H9 (cell line): ENCODE measurements at regions not wholly inside any gene's neighbourhood (a gene's known extent, or its start where the extent isn't known, plus 50 kb on each side); places are given as distances from the start of the nearest gene placed in this dataset.

Source experiments
- DNase-seq: peaks from one replicate; pipeline ENCODE4 v3.0.0-alpha.2; 2017
- H2AFZ ChIP-seq: one replicate; pipeline ENCODE4 v1.6.1; 2013; ENCODE audit warnings: mild to moderate bottlenecking, low read length, control low read depth, moderate library complexity
- H2AK5ac ChIP-seq: 2 replicates; pipeline ENCODE4 v1.6.1; 2013; ENCODE audit warnings: low read length, control low read depth, mixed read lengths; ENCODE audit not compliant: insufficient read length
- H2BK120ac ChIP-seq: one replicate; pipeline ENCODE4 v1.6.1; 2013; ENCODE audit warnings: low read depth, mild to moderate bottlenecking, low read length, control low read depth, inconsistent platforms; ENCODE audit not compliant: poor library complexity, severe bottlenecking
- H2BK12ac ChIP-seq: 2 replicates; pipeline ENCODE4 v1.6.1; 2013; ENCODE audit warnings: low read length, control low read depth, mixed read lengths, low read depth; ENCODE audit not compliant: insufficient read length
- H2BK15ac ChIP-seq: 2 replicates; pipeline ENCODE4 v1.6.1; 2013; ENCODE audit warnings: low read depth, low read length, control low read depth
- H2BK20ac ChIP-seq: one replicate; pipeline ENCODE4 v1.6.1; 2013; ENCODE audit warnings: low read depth, mild to moderate bottlenecking, low read length, control low read depth, inconsistent platforms; ENCODE audit not compliant: poor library complexity, severe bottlenecking
- H2BK5ac ChIP-seq: 2 replicates; pipeline ENCODE4 v1.6.1; 2013; ENCODE audit warnings: low read length, control low read depth, mixed read lengths; ENCODE audit not compliant: insufficient read length
- H3K14ac ChIP-seq: 2 replicates; pipeline ENCODE4 v1.6.1; 2013; ENCODE audit warnings: low read length, control low read depth; ENCODE audit not compliant: insufficient read depth
- H3K18ac ChIP-seq: 2 replicates; pipeline ENCODE4 v1.6.1; 2013; ENCODE audit warnings: low read depth, mild to moderate bottlenecking, mixed read lengths, low read length, control low read depth; ENCODE audit not compliant: insufficient read length
- H3K23ac ChIP-seq: 2 replicates; pipeline ENCODE4 v1.6.1; 2013; ENCODE audit warnings: low read length, control low read depth, mixed read lengths, low read depth; ENCODE audit not compliant: insufficient read length
- H3K23me2 ChIP-seq: 2 replicates; pipeline ENCODE4 v1.6.1; 2013; ENCODE audit warnings: low read depth, mild to moderate bottlenecking, mixed read lengths, low read length, control low read depth; ENCODE audit not compliant: insufficient read length, poor library complexity, severe bottlenecking
- H3K27ac ChIP-seq: 2 replicates; pipeline ENCODE4 v1.5.1; 2013; ENCODE audit warnings: low read length, control low read depth, mixed read lengths, low read depth; ENCODE audit not compliant: insufficient read length
- H3K27me3 ChIP-seq: 2 replicates; pipeline ENCODE4 v1.6.1; 2013; ENCODE audit warnings: low read length, control low read depth, inconsistent platforms; ENCODE audit not compliant: insufficient read depth
- H3K4ac ChIP-seq: 2 replicates; pipeline ENCODE4 v1.6.1; 2013; ENCODE audit warnings: low read depth, mild to moderate bottlenecking, control low read depth, inconsistent platforms, low read length, moderate library complexity
- H3K4me1 ChIP-seq: 2 replicates; pipeline ENCODE4 v1.6.1; 2013; ENCODE audit warnings: low read length, control low read depth, inconsistent platforms; ENCODE audit not compliant: insufficient read depth
- H3K4me2 ChIP-seq: 2 replicates; pipeline ENCODE4 v1.6.1; 2013; ENCODE audit warnings: low read length, control low read depth, mixed read lengths; ENCODE audit not compliant: insufficient read length, insufficient read depth
- H3K56ac ChIP-seq: 2 replicates; pipeline ENCODE4 v1.6.1; 2013; ENCODE audit warnings: low read depth, mild to moderate bottlenecking, mixed read lengths, low read length, control low read depth; ENCODE audit not compliant: insufficient read length
- H3K79me1 ChIP-seq: 2 replicates; pipeline ENCODE4 v1.6.1; 2013; ENCODE audit warnings: low read depth, mild to moderate bottlenecking, moderate library complexity, low read length, control low read depth, inconsistent platforms; ENCODE audit not compliant: insufficient read depth, poor library complexity, severe bottlenecking
- H3K79me2 ChIP-seq: 2 replicates; pipeline ENCODE4 v1.6.1; 2013; ENCODE audit warnings: low read length, control low read depth, inconsistent platforms; ENCODE audit not compliant: insufficient read depth
- H3K9ac ChIP-seq: 2 replicates; pipeline ENCODE4 v1.6.1; 2013; ENCODE audit warnings: low read length, control low read depth, mixed read lengths; ENCODE audit not compliant: insufficient read length; ENCODE audit errors: extremely low read depth
- H3K9me3 ChIP-seq: one replicate; pipeline ENCODE4 v1.6.1; 2013; ENCODE audit warnings: low read depth, low read length, inconsistent platforms; ENCODE audit not compliant: control insufficient read depth
- H3T11ph ChIP-seq: one replicate; pipeline ENCODE4 v1.6.1; 2013; ENCODE audit warnings: mild to moderate bottlenecking, low read length, control low read depth, inconsistent platforms
- H4K20me1 ChIP-seq: one replicate; pipeline ENCODE4 v1.6.1; 2013; ENCODE audit not compliant: control insufficient read depth, insufficient read length, insufficient read depth
- H4K5ac ChIP-seq: 2 replicates; pipeline ENCODE4 v1.6.1; 2013; ENCODE audit warnings: low read depth, mild to moderate bottlenecking, mixed read lengths, low read length, control low read depth; ENCODE audit not compliant: insufficient read length
- H4K8ac ChIP-seq: replicated peaks from 2 replicates; pipeline ENCODE4 v1.6.1; 2013; ENCODE audit warnings: low read length, control low read depth, mixed read lengths, low read depth; ENCODE audit not compliant: insufficient read length
- H4K91ac ChIP-seq: 2 replicates; pipeline ENCODE4 v1.6.1; 2013; ENCODE audit warnings: low read depth, mild to moderate bottlenecking, moderate library complexity, mixed read lengths, low read length, control low read depth; ENCODE audit not compliant: insufficient read length
- H3K27ac Mint-ChIP-seq, 3 experiments: 2 replicates in 2 of 3; 3 replicates in 1 of 3; pipeline ENCODE4 v1.8.0; 2020 to 2021; ENCODE audit warnings: mixed read lengths in 3 of 3, mild to moderate bottlenecking in 1 of 3, moderate library complexity in 1 of 3
- H3K27me3 Mint-ChIP-seq: 2 replicates; pipeline ENCODE4 v1.8.0; 2021; ENCODE audit warnings: low read depth, mild to moderate bottlenecking, moderate library complexity, mixed read lengths
- H3K36me3 Mint-ChIP-seq, 3 experiments: 2 replicates in 2 of 3; 3 replicates in 1 of 3; pipeline ENCODE4 v1.8.0; 2020 to 2021; ENCODE audit warnings: low read depth in 3 of 3, mixed read lengths in 3 of 3; ENCODE audit not compliant: insufficient read depth in 1 of 3
- H3K4me1 Mint-ChIP-seq, 2 experiments: 2 replicates each; pipeline ENCODE4 v1.8.0; 2020; ENCODE audit warnings: mixed read lengths in 2 of 2
- H3K4me3 Mint-ChIP-seq, 2 experiments: 2 replicates in 1 of 2; 3 replicates in 1 of 2; pipeline ENCODE4 v1.8.0; 2020 to 2021; ENCODE audit warnings: mild to moderate bottlenecking in 2 of 2, mixed read lengths in 2 of 2, moderate library complexity in 1 of 2
- H3K9me3 Mint-ChIP-seq, 2 experiments: 2 replicates in 1 of 2; 3 replicates in 1 of 2; pipeline ENCODE4 v1.8.0; 2020; ENCODE audit warnings: mild to moderate bottlenecking in 2 of 2, mixed read lengths in 2 of 2, moderate library complexity in 1 of 2
- CTCF ChIP-seq: fragments of 200-600 bp; sonication (generic); conservative IDR thresholded peaks from 3 replicates; pipeline ENCODE4 v1.8.0; 2021; ENCODE audit warnings: antibody characterized with exemption, mild to moderate bottlenecking
- WGBS: extraction: QIAGEN DNeasy Blood & Tissue Kit; methylation state at CpG from one replicate; pipeline ENCODE4 v1.1.7; 2013; ENCODE audit warnings: missing lambda C conversion rate, low lambda C conversion rate, mixed read lengths; ENCODE audit not compliant: insufficient read length; ENCODE audit errors: extremely low coverage; 5-methylcytosine and 5-hydroxymethylcytosine counted together

- WGBS: no CpG with 5 or more reads among the region's 5 CpGs
- H2BK120ac ChIP-seq: no peak overlapping the region
- Mint-ChIP-seq H3K27me3 (no peaks in the 10 kb centered on the region), H3K9me3 (no peaks in the 10 kb centered on the region), H3K36me3 (no peaks in the 10 kb centered on the region), H3K4me3 (no peak overlapping the region), H3K4me1 (peaks cover 5 to 6% of the 10 kb centered on the region in 2 experiments; a peak in 3 of 4 replicates), H3K27ac (peak overlapping the region in 1 of 3 experiments; percentile 35; a peak in 1 of 7 replicates)
- H4K20me1 ChIP-seq: no peaks in the 10 kb centered on the region
- H3K18ac ChIP-seq: no peak overlapping the region
- H3K79me1 ChIP-seq: no peaks in the 10 kb centered on the region
- H3K14ac ChIP-seq: no peak overlapping the region
- no peak overlapping the region for H2BK20ac ChIP-seq
- no peaks in the 10 kb centered on the region for H3K27me3 ChIP-seq
- H3K27ac ChIP-seq: no peak overlapping the region
- no peak overlapping the region for H3K4ac ChIP-seq
- H3K4me1 ChIP-seq: no peaks in the 10 kb centered on the region
- H2AK5ac ChIP-seq: no peak overlapping the region
- no peak overlapping the region for H4K8ac ChIP-seq
- no peak overlapping the region for H3K23ac ChIP-seq
- no peak overlapping the region for H4K91ac ChIP-seq
- no peaks in the 10 kb centered on the region for H3K23me2 ChIP-seq
- no peak overlapping the region for H3K9ac ChIP-seq
- H3K9me3 ChIP-seq: no peaks in the 10 kb centered on the region
- DNase-seq: no peak
- no peaks in the 10 kb centered on the region for H3K79me2 ChIP-seq
- no peak for TF ChIP-seq CTCF
- H3K56ac ChIP-seq: no peak overlapping the region
- H2BK5ac ChIP-seq: no peak overlapping the region
- H3T11ph ChIP-seq: no peak overlapping the region
- no peak overlapping the region for H4K5ac ChIP-seq
- H2BK12ac ChIP-seq: no peak overlapping the region
- no peak overlapping the region for H3K4me2 ChIP-seq
- no peak overlapping the region for H2BK15ac ChIP-seq
- no peak overlapping the region for H2AFZ ChIP-seq
Measured at GRCh38 chr4:66489783-66490452, 819.6 kb upstream of the EPHA5 start.
